ENCODE measurements at regions not wholly inside any gene's neighbourhood (a gene's known extent, or its start where the extent isn't known, plus 50 kb on each side); places are given as distances from the start of the nearest gene placed in this dataset.

GRCh38 chr2:196244516-196244915, 73.1 kb upstream of the STK17B start:
- Mint-ChIP-seq H3K4me1 (ENCODE audit: low read depth) (peaks cover 49% of the 10 kb centered on the region), H3K27me3 (ENCODE audit: low read depth) (no peaks in the 10 kb centered on the region), H3K4me3 (no peak overlapping the region), H3K36me3 (ENCODE audit: low read depth) (peaks cover 7% of the 10 kb centered on the region), H3K9me3 (no peaks in the 10 kb centered on the region), H3K27ac (no peak overlapping the region)

GRCh38 chr2:196244966-196245365, 73.6 kb upstream of the STK17B start:
- peaks cover 47% of the 10 kb centered on the region for H3K4me1 Mint-ChIP-seq (ENCODE audit: low read depth)
- H3K27me3 Mint-ChIP-seq (ENCODE audit: low read depth): no peaks in the 10 kb centered on the region
- H3K27ac Mint-ChIP-seq: no peak overlapping the region
- H3K4me3 Mint-ChIP-seq: no peak overlapping the region
- peaks cover 7% of the 10 kb centered on the region for H3K36me3 Mint-ChIP-seq (ENCODE audit: low read depth)
- no peaks in the 10 kb centered on the region for H3K9me3 Mint-ChIP-seq

DNA sequence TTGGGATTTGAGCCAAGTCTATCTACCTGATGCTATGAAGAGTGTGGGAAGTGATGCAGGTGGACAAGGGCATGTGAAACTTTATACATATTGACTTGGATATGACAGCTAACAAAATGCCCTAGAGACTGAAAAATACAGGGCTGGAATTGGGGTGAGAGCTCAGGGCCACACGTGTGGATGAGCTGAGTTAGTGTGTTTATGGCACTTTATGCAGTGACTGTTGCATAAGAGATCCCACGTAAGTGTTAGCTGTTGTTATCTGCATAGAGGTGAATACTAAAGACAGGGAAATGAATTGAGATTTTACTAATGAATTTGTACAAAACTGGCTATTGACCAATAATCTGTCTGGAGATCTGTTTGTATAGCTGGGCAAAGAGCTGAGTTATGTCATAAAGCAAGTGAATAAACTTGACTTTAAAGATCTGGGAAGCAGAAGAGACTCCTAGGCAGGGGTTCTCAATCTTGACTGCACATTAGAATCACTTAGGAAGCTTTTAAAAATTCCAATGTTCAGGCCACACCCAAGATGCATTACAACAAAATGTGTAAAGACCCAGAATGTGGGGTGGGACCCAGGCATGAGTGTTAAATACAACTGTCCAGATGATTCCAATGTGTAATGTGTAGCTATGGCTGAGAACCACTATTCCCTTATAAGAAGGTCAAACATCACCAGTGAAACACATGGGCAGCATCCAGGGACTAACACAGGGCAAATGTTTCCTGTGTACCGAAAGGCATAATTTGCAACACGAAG, 74.2 kb upstream of the STK17B start:
- Mint-ChIP-seq H3K4me1 (ENCODE audit: low read depth) (peaks cover 47% of the 10 kb centered on the region), H3K4me3 (no peak overlapping the region), H3K27ac (no peak overlapping the region), H3K9me3 (no peaks in the 10 kb centered on the region), H3K36me3 (ENCODE audit: low read depth) (peaks cover 7% of the 10 kb centered on the region), H3K27me3 (ENCODE audit: low read depth) (no peaks in the 10 kb centered on the region)

DNA sequence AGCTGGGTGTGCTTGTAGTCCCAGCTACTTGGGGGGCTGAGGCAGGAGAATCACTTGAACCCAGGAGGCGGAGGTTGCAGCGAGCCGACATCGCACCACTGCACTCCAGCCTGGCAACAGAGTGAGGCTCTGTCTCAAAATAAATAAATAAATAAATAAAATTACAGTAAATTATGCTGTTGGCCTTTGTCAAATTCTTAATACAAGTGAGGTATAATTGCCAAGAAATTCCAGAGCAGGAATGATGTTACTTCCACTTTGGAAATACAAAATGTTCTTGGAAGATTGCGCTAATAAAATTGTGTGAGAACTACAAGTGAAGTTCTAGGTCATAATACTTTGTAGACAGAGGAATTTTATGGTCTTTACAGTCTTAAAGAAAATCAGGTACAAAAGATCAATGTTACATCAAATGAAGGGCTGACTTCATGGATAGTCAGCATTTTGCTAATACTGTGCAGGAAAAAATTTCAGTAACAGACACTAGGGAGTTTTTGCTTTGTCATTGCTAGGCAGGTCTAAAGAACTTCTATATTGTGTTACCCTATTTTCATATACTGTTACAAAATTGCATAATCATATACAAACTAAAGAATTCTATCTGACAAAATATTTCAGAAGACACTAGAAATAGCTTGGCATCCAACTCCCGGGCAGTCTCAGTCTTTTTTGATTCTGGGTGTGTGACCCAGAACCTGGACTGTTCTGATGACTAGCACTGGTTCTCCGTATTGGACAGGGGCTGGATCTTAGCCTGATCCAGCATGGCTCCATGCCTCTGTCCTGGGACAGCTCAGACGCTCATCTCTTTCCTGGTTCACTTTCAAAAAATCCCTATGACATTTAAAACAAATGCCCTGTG, 76.0 kb upstream of the STK17B start:
- Mint-ChIP-seq H3K9me3 (peaks cover 3% of the 10 kb centered on the region), H3K4me3 (no peak overlapping the region), H3K4me1 (ENCODE audit: low read depth) (peaks cover 46% of the 10 kb centered on the region), H3K27ac (no peak overlapping the region), H3K27me3 (ENCODE audit: low read depth) (no peaks in the 10 kb centered on the region), H3K36me3 (ENCODE audit: low read depth) (peaks cover 6% of the 10 kb centered on the region)

GRCh38 chr2:196247976-196248280, 76.5 kb upstream of the STK17B start:
- H3K36me3 Mint-ChIP-seq (ENCODE audit: low read depth): peaks cover 9% of the 10 kb centered on the region
- H3K4me3 Mint-ChIP-seq: no peak overlapping the region
- no peaks in the 10 kb centered on the region for H3K27me3 Mint-ChIP-seq (ENCODE audit: low read depth)
- peaks cover 9% of the 10 kb centered on the region for H3K9me3 Mint-ChIP-seq
- H3K27ac Mint-ChIP-seq: no peak overlapping the region
- H3K4me1 Mint-ChIP-seq (ENCODE audit: low read depth): peaks cover 51% of the 10 kb centered on the region

DNA sequence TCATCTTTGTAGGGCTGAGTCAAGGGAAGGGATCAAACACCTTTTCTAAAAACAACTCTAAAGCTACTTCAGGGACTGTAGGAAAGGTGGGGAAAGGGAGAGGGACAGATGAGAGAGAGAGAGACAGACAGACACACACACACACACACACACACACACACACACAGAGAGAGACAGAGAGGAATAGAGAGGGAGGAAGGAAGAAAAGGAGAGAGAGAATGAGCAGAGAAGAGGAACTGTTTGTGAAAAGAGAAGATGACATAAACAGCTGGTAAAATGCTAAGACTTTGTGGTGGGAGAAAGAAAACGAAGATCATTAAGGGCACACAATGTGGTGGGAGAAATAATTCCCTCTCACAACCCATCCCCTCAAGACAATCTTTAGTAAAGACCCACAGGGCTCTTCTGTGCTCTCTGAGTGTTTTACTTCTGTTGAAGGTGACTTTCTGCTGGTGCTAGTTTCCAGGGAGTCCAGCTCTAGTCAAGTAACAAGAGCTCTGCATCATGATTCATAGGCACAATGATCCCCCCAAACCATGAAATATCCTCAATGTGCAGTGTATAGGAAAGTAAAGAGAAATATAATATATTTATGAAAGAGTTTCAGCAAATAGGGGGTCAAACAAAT, 77.2 kb upstream of the STK17B start:
- peaks cover 9% of the 10 kb centered on the region for H3K36me3 Mint-ChIP-seq (ENCODE audit: low read depth)
- H3K27me3 Mint-ChIP-seq (ENCODE audit: low read depth): no peaks in the 10 kb centered on the region
- H3K4me3 Mint-ChIP-seq: no peak overlapping the region
- peaks cover 57% of the 10 kb centered on the region for H3K4me1 Mint-ChIP-seq (ENCODE audit: low read depth)
- peaks cover 9% of the 10 kb centered on the region for H3K9me3 Mint-ChIP-seq
- peak overlapping the region; percentile 39 for H3K27ac Mint-ChIP-seq

GRCh38 chr2:196249171-196249570, 77.8 kb upstream of the STK17B start:
- H3K27ac Mint-ChIP-seq: no peak overlapping the region
- H3K27me3 Mint-ChIP-seq (ENCODE audit: low read depth): no peaks in the 10 kb centered on the region
- no peak overlapping the region for H3K4me3 Mint-ChIP-seq
- H3K4me1 Mint-ChIP-seq (ENCODE audit: low read depth): peaks cover 59% of the 10 kb centered on the region
- peaks cover 9% of the 10 kb centered on the region for H3K9me3 Mint-ChIP-seq
- H3K36me3 Mint-ChIP-seq (ENCODE audit: low read depth): peaks cover 9% of the 10 kb centered on the region

DNA sequence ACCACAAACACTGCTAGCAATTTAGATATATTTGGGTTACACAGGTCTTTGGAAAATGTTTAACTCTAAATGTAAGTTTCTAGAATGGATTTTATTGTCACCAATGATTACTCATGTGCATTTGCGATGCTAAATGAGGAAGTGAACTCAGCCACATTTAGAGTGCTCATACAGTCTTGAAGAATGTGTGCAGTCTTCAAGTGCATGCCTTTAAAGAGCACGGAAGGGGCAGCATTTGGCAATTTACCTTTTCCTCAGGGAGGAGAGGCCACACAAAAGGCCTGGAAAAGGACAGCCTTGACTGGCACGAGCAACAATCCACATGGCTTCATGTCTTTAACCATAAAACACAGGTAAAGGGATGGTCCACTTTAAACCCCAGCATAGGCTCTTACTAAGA, 78.5 kb upstream of the STK17B start:
- Mint-ChIP-seq H3K9me3 (peaks cover 9% of the 10 kb centered on the region), H3K4me3 (peak overlapping the region; percentile 11), H3K4me1 (ENCODE audit: low read depth) (peaks cover 55% of the 10 kb centered on the region), H3K36me3 (ENCODE audit: low read depth) (peaks cover 9% of the 10 kb centered on the region), H3K27ac (no peak overlapping the region), H3K27me3 (ENCODE audit: low read depth) (no peaks in the 10 kb centered on the region)

DNA sequence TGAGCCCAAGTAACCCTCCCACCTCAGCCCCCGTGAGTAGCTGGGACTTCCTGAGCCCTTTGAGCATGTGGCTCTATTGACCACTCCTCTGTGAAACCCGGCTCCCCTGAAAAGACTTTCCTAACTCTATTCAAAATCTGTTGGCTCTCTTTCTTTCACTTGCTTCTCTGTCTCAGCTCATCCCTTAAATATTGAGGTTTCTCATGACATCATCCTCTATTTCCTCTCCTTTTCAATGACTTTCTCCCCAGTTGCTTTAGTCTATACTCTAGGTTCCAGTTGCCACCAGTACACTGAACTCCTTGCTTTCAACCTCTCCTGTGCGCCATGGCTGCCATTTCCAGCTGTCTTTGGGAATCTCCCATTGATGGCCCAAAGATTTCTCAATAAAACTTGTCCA, 79.8 kb upstream of the STK17B start:
- H3K9me3 Mint-ChIP-seq: peaks cover 9% of the 10 kb centered on the region
- H3K27ac Mint-ChIP-seq: peak overlapping the region; percentile 67
- H3K4me3 Mint-ChIP-seq: peak overlapping the region; percentile 5
- peaks cover 48% of the 10 kb centered on the region for H3K4me1 Mint-ChIP-seq (ENCODE audit: low read depth)
- H3K36me3 Mint-ChIP-seq (ENCODE audit: low read depth): peaks cover 9% of the 10 kb centered on the region
- H3K27me3 Mint-ChIP-seq (ENCODE audit: low read depth): no peaks in the 10 kb centered on the region

DNA sequence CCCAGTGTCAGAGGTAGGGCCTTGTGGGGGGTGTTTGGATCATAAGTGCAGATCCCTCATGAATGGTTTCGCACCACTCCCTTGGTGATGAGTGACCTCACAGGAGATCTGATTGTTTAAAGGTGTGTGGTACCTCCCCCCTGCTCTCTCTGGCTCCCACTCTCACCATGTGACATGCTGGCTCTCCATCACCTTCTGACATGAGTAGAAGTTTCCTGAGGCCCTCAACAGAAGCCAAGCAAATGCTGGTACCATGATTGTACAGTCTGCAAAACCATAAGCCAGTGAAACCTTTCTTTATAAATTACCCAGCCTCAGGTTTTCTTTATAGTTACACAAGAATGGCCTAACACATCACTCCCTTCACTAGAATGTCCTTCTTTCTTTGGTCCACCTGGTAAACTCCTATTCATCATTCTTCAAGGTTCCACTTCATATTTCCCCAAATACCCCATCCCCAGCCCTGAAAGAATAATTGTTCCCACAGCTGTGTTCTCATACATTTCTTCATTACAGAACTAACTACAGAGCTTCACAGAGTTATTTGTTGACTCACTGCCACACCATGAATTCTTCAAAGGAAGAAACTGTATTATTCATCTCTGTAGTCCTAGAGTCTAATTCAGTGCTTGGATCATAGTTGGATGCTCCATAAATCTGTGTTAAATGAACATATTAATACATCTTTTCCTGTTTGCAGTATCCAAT, 81.2 kb upstream of the STK17B start:
- no peaks in the 10 kb centered on the region for H3K27me3 Mint-ChIP-seq (ENCODE audit: low read depth)
- H3K4me1 Mint-ChIP-seq (ENCODE audit: low read depth): peaks cover 57% of the 10 kb centered on the region
- H3K4me3 Mint-ChIP-seq: no peak overlapping the region
- H3K27ac Mint-ChIP-seq: peak overlapping the region; percentile 31
- peaks cover 9% of the 10 kb centered on the region for H3K36me3 Mint-ChIP-seq (ENCODE audit: low read depth)
- H3K9me3 Mint-ChIP-seq: peaks cover 9% of the 10 kb centered on the region

DNA sequence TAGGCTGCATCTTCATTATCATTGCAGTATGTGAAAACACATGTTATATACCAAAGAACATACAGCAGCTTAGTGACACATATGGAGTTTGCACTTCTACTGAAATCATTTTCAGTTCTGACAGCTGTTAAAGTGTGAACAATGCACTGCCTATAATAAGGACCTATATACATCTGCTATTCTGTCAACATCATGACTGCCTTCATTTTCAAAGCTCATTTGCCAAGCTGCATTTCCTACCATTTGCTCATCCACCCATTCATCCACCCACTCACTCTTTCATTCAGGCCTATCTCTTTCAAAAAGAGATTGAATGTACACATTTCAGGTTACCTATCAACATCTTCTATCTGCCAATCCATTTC, 81.7 kb upstream of the STK17B start:
- Mint-ChIP-seq H3K36me3 (ENCODE audit: low read depth) (peaks cover 9% of the 10 kb centered on the region), H3K9me3 (peaks cover 9% of the 10 kb centered on the region), H3K27me3 (ENCODE audit: low read depth) (no peaks in the 10 kb centered on the region), H3K27ac (peak overlapping the region; percentile 8), H3K4me1 (ENCODE audit: low read depth) (peaks cover 56% of the 10 kb centered on the region), H3K4me3 (no peak overlapping the region)

- Mint-ChIP-seq H3K27me3 (ENCODE audit: low read depth) (no peaks in the 10 kb centered on the region), H3K4me3 (no peak overlapping the region), H3K9me3 (peaks cover 9% of the 10 kb centered on the region), H3K36me3 (ENCODE audit: low read depth) (peaks cover 6% of the 10 kb centered on the region), H3K27ac (no peak overlapping the region), H3K4me1 (ENCODE audit: low read depth) (peaks cover 57% of the 10 kb centered on the region)
These were observed 85.2 kb upstream of the STK17B start for GRCh38 chr2:196256585-196256984.

DNA sequence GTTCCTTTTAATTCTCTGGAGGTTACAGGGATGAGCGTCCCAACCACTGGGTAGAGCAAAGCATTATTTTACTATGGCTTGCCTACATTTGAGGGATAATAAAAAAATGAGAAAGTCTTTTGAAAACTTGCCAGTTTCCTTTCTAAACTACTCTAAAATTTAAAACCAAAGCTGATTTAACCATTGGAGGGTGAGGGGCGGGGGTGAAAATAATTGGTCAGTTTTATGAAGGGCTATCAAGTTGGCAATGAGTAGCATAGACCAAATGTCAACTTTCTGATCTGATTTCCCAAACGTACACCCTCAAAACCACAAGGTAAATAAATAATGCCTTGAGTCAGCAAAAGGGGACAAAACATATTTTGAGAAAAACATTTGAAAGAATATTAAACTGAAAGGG, 85.7 kb upstream of the STK17B start:
- Mint-ChIP-seq H3K4me3 (no peak overlapping the region), H3K4me1 (ENCODE audit: low read depth) (peaks cover 56% of the 10 kb centered on the region), H3K36me3 (ENCODE audit: low read depth) (peaks cover 6% of the 10 kb centered on the region), H3K27me3 (ENCODE audit: low read depth) (no peaks in the 10 kb centered on the region), H3K27ac (no peak overlapping the region), H3K9me3 (peaks cover 8% of the 10 kb centered on the region)

DNA sequence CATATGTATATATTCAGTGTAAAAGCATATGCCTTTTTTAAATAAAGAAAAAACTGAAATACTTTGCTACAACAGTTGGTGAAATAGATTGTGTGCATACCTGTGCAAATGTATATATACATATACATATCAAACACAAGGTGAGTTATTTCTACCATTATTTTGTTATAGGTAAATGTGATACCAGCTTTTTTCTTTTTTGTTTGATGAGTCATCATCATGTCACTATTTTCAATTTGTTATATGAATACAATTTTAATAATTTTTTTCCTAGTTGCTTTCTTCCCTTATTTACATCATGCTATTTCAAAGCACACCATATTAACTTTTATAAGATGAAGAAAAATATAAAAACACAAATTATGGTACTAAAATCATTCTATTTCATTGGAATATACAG, 87.0 kb upstream of the STK17B start:
- Mint-ChIP-seq H3K36me3 (ENCODE audit: low read depth) (peaks cover 7% of the 10 kb centered on the region), H3K4me1 (ENCODE audit: low read depth) (peaks cover 55% of the 10 kb centered on the region), H3K27me3 (ENCODE audit: low read depth) (no peaks in the 10 kb centered on the region), H3K4me3 (no peak overlapping the region), H3K27ac (no peak overlapping the region), H3K9me3 (no peaks in the 10 kb centered on the region)

Data from T-helper 1 cell treated with Interleukin-12 subunit alpha and Interleukin-12 subunit beta and Interleukin-4 antibody, amounts not matched to agents 30 μg/mL and 1 μg/mL, for 36 hours (primary cell).